ENCODE measurements at regions not wholly inside any gene's neighbourhood (a gene's known extent, or its start where the extent isn't known, plus 50 kb on each side); places are given as distances from the start of the nearest gene placed in this dataset.

GRCh38 chr3:166488977-166489672 lies 651.9 kb upstream of the BCHE start:
- ChIA-PET CTCF (no interaction called here), POLR2A (no interaction called here)

GRCh38 chr3:166484470-166484869 lies 647.2 kb upstream of the BCHE start:
- no peak for TF ChIP-seq L3MBTL2 (conservative IDR thresholded peaks at IDR 0.05)
- DNase-seq (ENCODE audit: extremely low spot score) = no peak
- ChIA-PET CTCF (no interaction called here), POLR2A (no interaction called here)

More at GRCh38 chr3:166488977-166489672, 651.9 kb upstream of the BCHE start:
- TF ChIP-seq ELF4 (IDR thresholded peaks at IDR 0.05) = no peak
- TF ChIP-seq SP1 (IDR thresholded peaks at IDR 0.05) = no peak
- no peak for TF ChIP-seq TARDBP (IDR thresholded peaks at IDR 0.05)
- TF ChIP-seq SUZ12 (IDR thresholded peaks at IDR 0.05) = no peak
- TF ChIP-seq NFRKB (IDR thresholded peaks at IDR 0.05) = no peak
- TF ChIP-seq FOXA1 (IDR thresholded peaks at IDR 0.05) = no peak
- no peak for TF ChIP-seq BHLHE40 (IDR thresholded peaks at IDR 0.05; ENCODE audit: borderline replicate concordance)
- no peak for TF ChIP-seq FOXM1 (IDR thresholded peaks at IDR 0.05; ENCODE audit: borderline replicate concordance)
- TF ChIP-seq L3MBTL2 (conservative IDR thresholded peaks at IDR 0.05) = no peak
- no peak for TF ChIP-seq HDGF (IDR thresholded peaks at IDR 0.05; ENCODE audit: borderline replicate concordance)
- no peak for TF ChIP-seq ZNF384 (IDR thresholded peaks at IDR 0.05)
- TF ChIP-seq CTBP1 (IDR thresholded peaks at IDR 0.05; ENCODE audit: borderline replicate concordance) = no peak
- no peak for TF ChIP-seq PKNOX1 (IDR thresholded peaks at IDR 0.05)
- no peak for TF ChIP-seq LEF1 (IDR thresholded peaks at IDR 0.05; ENCODE audit: borderline replicate concordance)
- TF ChIP-seq FOXK2 (IDR thresholded peaks at IDR 0.05) = no peak
- no peak for TF ChIP-seq ARNT (IDR thresholded peaks at IDR 0.05)
- no peak for DNase-seq (ENCODE audit: extremely low spot score)

- ChIA-PET POLR2A (no interaction called here), CTCF (no interaction called here)
- no peak for DNase-seq (ENCODE audit: extremely low spot score)
- TF ChIP-seq NFRKB (IDR thresholded peaks at IDR 0.05) (no peak), ARNT (IDR thresholded peaks at IDR 0.05) (no peak), SP1 (IDR thresholded peaks at IDR 0.05) (no peak), ZNF384 (IDR thresholded peaks at IDR 0.05) (no peak), FOXK2 (IDR thresholded peaks at IDR 0.05) (no peak), ELF4 (IDR thresholded peaks at IDR 0.05) (no peak), PKNOX1 (IDR thresholded peaks at IDR 0.05) (no peak), SUZ12 (IDR thresholded peaks at IDR 0.05) (no peak), BHLHE40 (IDR thresholded peaks at IDR 0.05; ENCODE audit: borderline replicate concordance) (no peak), HDGF (IDR thresholded peaks at IDR 0.05; ENCODE audit: borderline replicate concordance) (no peak), L3MBTL2 (conservative IDR thresholded peaks at IDR 0.05) (no peak), LEF1 (IDR thresholded peaks at IDR 0.05; ENCODE audit: borderline replicate concordance) (no peak), TARDBP (IDR thresholded peaks at IDR 0.05) (no peak), CTBP1 (IDR thresholded peaks at IDR 0.05; ENCODE audit: borderline replicate concordance) (no peak), FOXA1 (IDR thresholded peaks at IDR 0.05) (no peak), FOXM1 (IDR thresholded peaks at IDR 0.05; ENCODE audit: borderline replicate concordance) (no peak)
Measured at GRCh38 chr3:166481340-166481739, 644.1 kb upstream of the BCHE start.

GRCh38 chr3:166478356-166478755 lies 641.1 kb upstream of the BCHE start:
- CTCF ChIA-PET = no interaction called here
- POLR2A ChIA-PET = no interaction called here

GRCh38 chr3:166473501-166473900 lies 636.3 kb upstream of the BCHE start:
- ChIA-PET CTCF (no interaction called here), POLR2A (no interaction called here)
- TF ChIP-seq TARDBP (IDR thresholded peaks at IDR 0.05) = no peak
- TF ChIP-seq FOXA1 (IDR thresholded peaks at IDR 0.05) = no peak
- TF ChIP-seq L3MBTL2 (conservative IDR thresholded peaks at IDR 0.05) = no peak
- no peak for TF ChIP-seq PKNOX1 (IDR thresholded peaks at IDR 0.05)
- no peak for TF ChIP-seq FOXK2 (IDR thresholded peaks at IDR 0.05)
- no peak for TF ChIP-seq ELF4 (IDR thresholded peaks at IDR 0.05)
- no peak for TF ChIP-seq BHLHE40 (IDR thresholded peaks at IDR 0.05; ENCODE audit: borderline replicate concordance)
- TF ChIP-seq ZNF384 (IDR thresholded peaks at IDR 0.05) = no peak
- no peak for TF ChIP-seq HDGF (IDR thresholded peaks at IDR 0.05; ENCODE audit: borderline replicate concordance)
- no peak for TF ChIP-seq LEF1 (IDR thresholded peaks at IDR 0.05; ENCODE audit: borderline replicate concordance)
- TF ChIP-seq NFRKB (IDR thresholded peaks at IDR 0.05) = no peak
- TF ChIP-seq SP1 (IDR thresholded peaks at IDR 0.05) = no peak
- TF ChIP-seq FOXM1 (IDR thresholded peaks at IDR 0.05; ENCODE audit: borderline replicate concordance) = no peak
- no peak for TF ChIP-seq ARNT (IDR thresholded peaks at IDR 0.05)
- DNase-seq (ENCODE audit: extremely low spot score) = no peak

More at GRCh38 chr3:166478356-166478755, 641.1 kb upstream of the BCHE start:
- DNase-seq (ENCODE audit: extremely low spot score) = no peak
- TF ChIP-seq HDGF (IDR thresholded peaks at IDR 0.05; ENCODE audit: borderline replicate concordance) (no peak), FOXM1 (IDR thresholded peaks at IDR 0.05; ENCODE audit: borderline replicate concordance) (no peak), ELF4 (IDR thresholded peaks at IDR 0.05) (no peak), NFRKB (IDR thresholded peaks at IDR 0.05) (no peak)

- no peak for TF ChIP-seq L3MBTL2 (conservative IDR thresholded peaks at IDR 0.05)
- TF ChIP-seq SP1 (IDR thresholded peaks at IDR 0.05) = no peak
- no peak for TF ChIP-seq ARNT (IDR thresholded peaks at IDR 0.05)
- DNase-seq (ENCODE audit: extremely low spot score) = no peak
- CTCF ChIA-PET = no interaction called here
- POLR2A ChIA-PET = no interaction called here
Measured at GRCh38 chr3:166472015-166472414, 634.8 kb upstream of the BCHE start.
